GM12864 (cell line): ENCODE measurements at regions not wholly inside any gene's neighbourhood (a gene's known extent, or its start where the extent isn't known, plus 50 kb on each side); places are given as distances from the start of the nearest gene placed in this dataset.

Experiments
- DNase-seq: peaks from one replicate; pipeline ENCODE4 v3.0.0-alpha.2; 2011; ENCODE audit warnings: low read depth
- H3K4me3 ChIP-seq: 2 replicates; pipeline ENCODE4 v1.5.1; 2011; ENCODE audit warnings: mild to moderate bottlenecking, low read depth, low read length, control low read depth
- CTCF ChIP-seq: IDR thresholded peaks from 2 replicates; pipeline ENCODE4 v1.5.1; 2011; ENCODE audit warnings: low read depth, mild to moderate bottlenecking, moderate library complexity, low read length, control low read depth, inconsistent platforms; ENCODE audit errors: missing control alignments

GRCh38 chr6:145292066-145292465 is 443.3 kb downstream of the EPM2A start:
- TF ChIP-seq CTCF, result no peak

GRCh38 chr6:145294942-145295341 is 440.4 kb downstream of the EPM2A start:
- DNase-seq, result no peak
- no peak for TF ChIP-seq CTCF
- no peak overlapping the region for H3K4me3 ChIP-seq

More at GRCh38 chr6:145292066-145292465, 443.3 kb downstream of the EPM2A start:
- H3K4me3 ChIP-seq, result no peak overlapping the region
- no peak for DNase-seq

- no peak for DNase-seq
- no peak overlapping the region for H3K4me3 ChIP-seq
- no peak for TF ChIP-seq CTCF
Measured at GRCh38 chr6:145295746-145296145, 439.6 kb downstream of the EPM2A start.

GRCh38 chr6:145305670-145306069 is 429.6 kb downstream of the EPM2A start:
- no peak for TF ChIP-seq CTCF
- H3K4me3 ChIP-seq, result no peak overlapping the region
- DNase-seq, result no peak

- no peak overlapping the region for H3K4me3 ChIP-seq
- no peak for DNase-seq
- TF ChIP-seq CTCF, result no peak
Measured at GRCh38 chr6:145306489-145306888, 428.8 kb downstream of the EPM2A start.

GRCh38 chr6:145309842-145310535 is 425.3 kb downstream of the EPM2A start:
- no peak for DNase-seq
- no peak for TF ChIP-seq CTCF
- H3K4me3 ChIP-seq, result no peak overlapping the region

GRCh38 chr6:145312481-145312880 is 422.8 kb downstream of the EPM2A start:
- no peak for TF ChIP-seq CTCF
- no peak for DNase-seq
- no peak overlapping the region for H3K4me3 ChIP-seq
